GM12878 (cell line): ENCODE measurements at regions not wholly inside any gene's neighbourhood (a gene's known extent, or its start where the extent isn't known, plus 50 kb on each side); places are given as distances from the start of the nearest gene placed in this dataset.

Experiments used
- ATAC-seq: fragments of 200-7000 bp; cut with Tn5 transposase; 3 replicates; pipeline ENCODE4 v1.9.1; 2020; ENCODE audit warnings: mild to moderate bottlenecking, moderate library complexity
- BruUV-seq: library from RNA; stranded (reverse); fragments of 400-500 nt; replicated peaks from 2 replicates; lab custom pipeline; 2021; lab: Mats Ljungman, UMichigan
- CTCF ChIA-PET: fragments of 300-600 bp; sonication (Branson Sonifier 250); formaldehyde crosslinking; extraction: SDS; loops from one replicate; lab custom pipeline; 2021; ENCODE audit warnings: inconsistent platforms; lab: Yijun Ruan, JAX
- POLR2A ChIA-PET: fragments of 350-600 bp; formaldehyde crosslinking; extraction: SDS; loops from one replicate; lab custom pipeline; 2021; ENCODE audit warnings: inconsistent platforms; lab: Charles Lee
- RAD21 ChIA-PET: fragments of 300-600 bp; sonication (Branson Sonifier 250); formaldehyde crosslinking; loops from one replicate; lab custom pipeline; 2023; ENCODE audit warnings: antibody characterized with exemption; ENCODE audit not compliant: unreplicated experiment; lab: Charles Lee
- SMC1A ChIA-PET: fragments of 300-600 bp; sonication (Branson Sonifier 250); formaldehyde crosslinking; loops from one replicate; lab custom pipeline; 2023; ENCODE audit not compliant: unreplicated experiment, uncharacterized antibody; lab: Charles Lee
- DNase-seq: peaks from one replicate; pipeline ENCODE4 v3.0.0-alpha.2; 2011; ENCODE audit warnings: low read depth, low spot score
- FAIRE-seq: peaks from 3 replicates; lab custom pipeline; 2011; peaks lifted over from hg19 to GRCh38; lab: Jason Lieb, UNC
- H2AFZ ChIP-seq: 2 replicates; pipeline ENCODE4 v1.6.0; 2011; ENCODE audit warnings: low read depth, low read length, control low read depth; ENCODE audit not compliant: control insufficient read depth
- H3K27ac ChIP-seq: 2 replicates; pipeline ENCODE4 v1.5.1; 2011; ENCODE audit warnings: control low read depth; ENCODE audit not compliant: control insufficient read depth, insufficient read depth
- H3K27me3 ChIP-seq, 2 experiments: replicated peaks in 1 of 2; 2 replicates each; pipeline versions ENCODE4 v1.6.0 to v1.6.1; 2011; ENCODE audit warnings: low read length in 1 of 2; ENCODE audit not compliant: control insufficient read depth in 2 of 2, insufficient read depth in 2 of 2
- H3K36me3 ChIP-seq, 2 experiments: 2 replicates each; pipeline ENCODE4 v1.5.1; 2011; ENCODE audit warnings: low read length in 1 of 2; ENCODE audit not compliant: control insufficient read depth in 2 of 2, insufficient read depth in 2 of 2
- H3K4me1 ChIP-seq: 2 replicates; pipeline ENCODE4 v1.6.1; 2011; ENCODE audit warnings: mild to moderate bottlenecking, low read length, moderate library complexity, mixed read lengths; ENCODE audit not compliant: control insufficient read depth, insufficient read depth
- H3K4me2 ChIP-seq: 2 replicates; pipeline ENCODE4 v1.6.0; 2011; ENCODE audit warnings: control low read depth; ENCODE audit not compliant: control insufficient read depth, insufficient read depth
- H3K4me3 ChIP-seq: fragments of 200-600 bp; sonication (generic); 2 replicates; pipeline ENCODE4 v1.5.1; 2016
- H3K79me2 ChIP-seq: 2 replicates; pipeline ENCODE4 v1.6.0; 2011; ENCODE audit warnings: low read length; ENCODE audit not compliant: control insufficient read depth, insufficient read depth
- H3K9ac ChIP-seq: 2 replicates; pipeline ENCODE4 v1.8.0; 2011; ENCODE audit warnings: low read length, control low read depth, mixed read lengths; ENCODE audit not compliant: control insufficient read depth, insufficient read depth
- H3K9me3 ChIP-seq: replicated peaks from 3 replicates; pipeline ENCODE4 v1.5.1; 2011; ENCODE audit warnings: mild to moderate bottlenecking, low read length; ENCODE audit not compliant: control insufficient read depth, insufficient read depth
- H4K20me1 ChIP-seq: 2 replicates; pipeline ENCODE4 v1.6.0; 2011; ENCODE audit not compliant: control insufficient read depth, insufficient read depth
- CBFB ChIP-seq: IDR thresholded peaks from 2 replicates; pipeline ENCODE4 v1.6.1; 2016; ENCODE audit warnings: antibody characterized with exemption, low read depth
- CHD4 ChIP-seq: fragments of 200-600 bp; sonication (generic); IDR thresholded peaks from 2 replicates; pipeline ENCODE4 v1.6.1; 2016; ENCODE audit warnings: mild to moderate bottlenecking
- EP300 ChIP-seq, 2 experiments: fragments of 150-350 bp in 1 of 2; IDR thresholded peaks; 2 replicates each; pipeline ENCODE4 v1.6.1; 2011 to 2012; ENCODE audit warnings: low read depth in 2 of 2, low read length in 2 of 2, borderline replicate concordance in 1 of 2, improper control_type of control experiment in 1 of 2, inconsistent platforms in 1 of 2; ENCODE audit not compliant: control insufficient read depth in 1 of 2
- KAT2A ChIP-seq: conservative IDR thresholded peaks from 2 replicates; pipeline ENCODE4 v1.6.1; 2011; ENCODE audit warnings: low read depth, low read length; ENCODE audit not compliant: control insufficient read depth
- MEF2B ChIP-seq: fragments of 450-650 bp; IDR thresholded peaks from 2 replicates; pipeline ENCODE4 v1.6.1; 2018; ENCODE audit warnings: mild to moderate bottlenecking, moderate library complexity; ENCODE audit not compliant: partially characterized antibody, poor library complexity, severe bottlenecking
- NFIC ChIP-seq: IDR thresholded peaks from 2 replicates; pipeline ENCODE4 v1.6.1; 2012; ENCODE audit warnings: low read depth, mild to moderate bottlenecking, inconsistent platforms, low read length, moderate library complexity
- POLR2AphosphoS2 ChIP-seq: IDR thresholded peaks from 2 replicates; pipeline ENCODE4 v1.6.1; 2011; ENCODE audit warnings: low read depth, mild to moderate bottlenecking, low read length, improper control_type of control experiment, moderate library complexity
- RBBP5 ChIP-seq: fragments of 200-600 bp; sonication (generic); conservative IDR thresholded peaks from 2 replicates; pipeline ENCODE4 v1.6.1; 2016
- RELB ChIP-seq: fragments of 450-650 bp; IDR thresholded peaks from 2 replicates; pipeline ENCODE4 v1.6.1; 2017; ENCODE audit warnings: low read depth, mild to moderate bottlenecking, moderate library complexity
- RUNX3 ChIP-seq: IDR thresholded peaks from 2 replicates; pipeline ENCODE4 v1.6.1; 2012; ENCODE audit warnings: low read length, inconsistent platforms
- SP1 ChIP-seq: IDR thresholded peaks from one replicate; pipeline ENCODE4 v1.6.1; 2011; ENCODE audit warnings: low read depth, low read length
- SREBF2 ChIP-seq: IDR thresholded peaks from 2 replicates; pipeline ENCODE4 v1.6.1; 2012; ENCODE audit warnings: mild to moderate bottlenecking, low read length
- USF2 ChIP-seq: IDR thresholded peaks from 2 replicates; pipeline ENCODE4 v1.6.1; 2011; ENCODE audit warnings: low read depth, low read length, improper control_type of control experiment, borderline replicate concordance
- WRNIP1 ChIP-seq: IDR thresholded peaks from 2 replicates; pipeline ENCODE4 v1.6.1; 2011; ENCODE audit warnings: low read depth, low read length, improper control_type of control experiment, borderline replicate concordance
- YBX1 ChIP-seq: fragments of 450-650 bp; IDR thresholded peaks from 2 replicates; pipeline ENCODE4 v1.6.1; 2016; ENCODE audit warnings: antibody characterized with exemption
- ZBED1 ChIP-seq: IDR thresholded peaks from 2 replicates; pipeline ENCODE4 v1.6.1; 2016; ENCODE audit warnings: borderline replicate concordance
- ZZZ3 ChIP-seq: IDR thresholded peaks from 2 replicates; pipeline ENCODE4 v1.6.1; 2011; ENCODE audit warnings: low read depth; ENCODE audit not compliant: control insufficient read depth, insufficient read length
- WGBS: methylation state at CpG from one replicate; pipeline ENCODE4 v1.1.6; 2016; ENCODE audit warnings: low lambda C conversion rate; ENCODE audit not compliant: insufficient replicate concordance, insufficient coverage; ENCODE audit errors: missing lambda C conversion rate; 5-methylcytosine and 5-hydroxymethylcytosine counted together
- in situ Hi-C: fragments of 300-500 bp; cut with MboI; formaldehyde crosslinking; loops from 9 replicates; pipeline ENCODE4 v1.14.3; 2018; ENCODE audit warnings: mixed read lengths
- intact Hi-C: fragments of 100-400 bp; cut with micrococcal nuclease; formaldehyde crosslinking; loops from one replicate; pipeline ENCODE4 v1.14.2; 2022; ENCODE audit not compliant: unreplicated experiment

GRCh38 chr10:32211046-32211363, 136.0 kb downstream of the EPC1 start:
- intact Hi-C loops, result no loop called here
- in situ Hi-C loops, result no loop called here

More at GRCh38 chr10:32211046-32211363, 136.0 kb downstream of the EPC1 start:
- H3K9me3 ChIP-seq, result no peaks in the 10 kb centered on the region
- ChIA-PET CTCF (interaction anchor here (0.6 to 2.0 kb wide), 11 partner anchors 9 to 808 kb away, joined by 3 to 11 read pairs (median 4); no protein-coding TSS in a partner anchor), POLR2A (no interaction called here), SMC1A (interaction anchor here (1.0 to 1.8 kb wide), 2 partner anchors 11 to 20 kb away, joined by 3 to 4 read pairs; no protein-coding TSS in a partner anchor), RAD21 (interaction anchor here (1.5 kb wide), 2 partner anchors 133 to 135 kb away, joined by 3 read pairs; no protein-coding TSS in a partner anchor)
- H3K4me3 ChIP-seq, result no peak overlapping the region
- H2AFZ ChIP-seq, result no peak overlapping the region
- no peak overlapping the region for H3K27ac ChIP-seq
- H3K79me2 ChIP-seq, result no peaks in the 10 kb centered on the region
- H3K36me3 ChIP-seq, result no peaks in the 10 kb centered on the region
- H3K4me1 ChIP-seq, result no peaks in the 10 kb centered on the region
- whole genome bisulfite sequencing, result 62% methylated on average over 3 of the region's 3 CpGs
- BruUV-seq, result no TSS peak
- ATAC-seq, result no peak
- TF ChIP-seq CBFB, result no peak
- TF ChIP-seq NFIC, result no peak
- TF ChIP-seq YBX1, result no peak
- no peak for TF ChIP-seq POLR2AphosphoS2
- TF ChIP-seq ZZZ3, result no peak
- TF ChIP-seq USF2, result no peak
- TF ChIP-seq WRNIP1, result no peak
- no peak for TF ChIP-seq RUNX3
- no peak for TF ChIP-seq SREBF2
- TF ChIP-seq SP1, result no peak
- no peak for TF ChIP-seq MEF2B
- TF ChIP-seq EP300 (IDR thresholded peaks at IDR 0.05; ENCODE audit: borderline replicate concordance in 1 of 2, control insufficient read depth in 1 of 2, low read depth in 2 of 2, low read length in 2 of 2), result no peak
- TF ChIP-seq CHD4, result no peak
- TF ChIP-seq RELB, result no peak
- TF ChIP-seq RBBP5, result no peak
- no peak for TF ChIP-seq ZBED1
- TF ChIP-seq KAT2A, result no peak
- FAIRE-seq, result no peak
- H3K27me3 ChIP-seq, result no peaks in the 10 kb centered on the region
- no peak for DNase-seq
- no peaks in the 10 kb centered on the region for H4K20me1 ChIP-seq
- no peak overlapping the region for H3K4me2 ChIP-seq
- H3K9ac ChIP-seq, result no peak overlapping the region
